ENCODE measurements at regions not wholly inside any gene's neighbourhood (a gene's known extent, or its start where the extent isn't known, plus 50 kb on each side); places are given as distances from the start of the nearest gene placed in this dataset.
"Not testable (repeated sequence)": the region's sequence is repeated elsewhere in the genome, so short reads cannot be mapped to it uniquely, and the experiment has no call there.

DNA sequence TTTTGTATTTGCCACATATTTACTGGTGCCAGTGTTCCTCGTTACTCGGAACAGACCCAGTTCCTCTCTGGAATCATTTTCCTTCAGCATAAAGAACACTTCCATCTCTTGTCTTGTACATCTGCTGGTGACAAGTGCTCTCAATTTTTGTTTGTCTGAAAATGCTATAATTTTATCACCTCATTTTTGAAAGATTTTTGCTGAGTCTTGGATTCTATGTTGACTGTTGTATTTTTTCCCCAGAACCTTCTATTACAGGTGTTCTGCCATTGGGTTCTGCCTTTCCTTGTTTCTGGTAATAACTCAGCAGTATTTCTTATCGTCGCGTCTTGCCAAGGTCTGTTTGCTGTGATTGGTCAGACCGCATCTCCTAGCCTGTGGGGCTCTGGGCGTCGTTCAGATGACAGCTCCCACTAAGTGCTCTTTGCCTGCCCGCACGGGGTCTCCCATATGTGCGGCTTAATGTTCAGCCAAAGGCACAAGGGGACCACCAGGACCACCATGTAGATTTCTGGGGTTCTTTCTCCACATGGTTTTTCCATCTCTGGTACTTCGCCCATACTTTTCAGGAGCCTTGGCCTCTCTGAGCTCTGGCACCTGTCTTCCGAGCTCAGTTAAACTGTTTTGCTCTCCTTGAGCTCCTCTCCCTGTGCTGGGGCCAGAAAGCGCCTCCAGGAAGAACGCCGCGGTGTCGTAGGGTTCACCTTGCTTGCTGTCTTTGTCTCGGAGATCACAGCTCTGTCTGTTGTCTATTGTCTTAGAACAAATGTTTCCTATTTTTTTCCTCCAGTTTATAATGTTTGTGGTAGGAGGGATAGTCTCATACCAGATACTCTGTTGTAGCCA, 80.0 kb downstream of the METRNL start:
- no peak for DNase-seq (ENCODE audit: low read depth in 2 of 2)

DNA sequence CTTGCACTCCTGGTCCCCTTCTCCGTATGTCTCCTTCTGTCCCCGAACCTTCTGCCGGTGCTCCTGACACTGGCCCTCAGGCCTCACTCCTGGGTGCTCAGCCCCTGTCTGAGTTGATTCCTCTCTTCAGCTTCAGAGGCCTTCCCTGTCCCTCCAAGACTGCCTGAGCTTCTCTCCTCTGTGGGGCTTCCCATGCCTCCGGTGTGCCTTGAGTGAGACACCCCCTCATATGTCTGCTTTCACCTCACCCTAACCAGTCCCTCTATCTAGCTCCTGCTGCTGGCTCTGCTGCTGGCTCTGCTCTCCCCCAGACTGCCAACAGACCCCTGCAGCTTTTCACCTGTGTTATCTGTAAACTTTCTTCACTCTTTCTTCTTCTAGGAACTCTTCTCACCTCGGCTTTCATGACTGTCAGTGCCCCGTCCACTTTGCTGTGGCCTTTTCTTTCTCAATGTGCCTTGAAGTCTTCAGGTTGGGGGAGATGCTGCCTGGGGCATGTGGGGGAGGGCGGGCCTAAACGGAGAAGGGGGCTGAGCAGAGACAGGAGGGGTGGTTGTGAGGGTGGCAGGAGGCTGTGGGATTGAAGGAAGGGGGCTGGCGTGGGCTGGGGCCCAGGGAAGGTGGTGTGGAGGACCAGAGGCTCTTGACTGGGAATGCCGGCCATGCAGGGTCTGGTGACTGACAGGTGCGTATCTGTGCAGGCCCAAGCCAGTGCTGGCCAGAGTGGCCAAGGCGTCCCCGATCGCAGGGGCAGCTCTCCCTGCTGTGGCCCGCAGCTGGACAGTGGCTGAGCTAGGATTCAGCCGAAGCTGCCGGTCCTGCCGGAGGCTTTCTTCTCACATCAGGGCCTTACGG, 81.3 kb downstream of the METRNL start:
- no peak for DNase-seq (ENCODE audit: low read depth in 2 of 2)

DNA sequence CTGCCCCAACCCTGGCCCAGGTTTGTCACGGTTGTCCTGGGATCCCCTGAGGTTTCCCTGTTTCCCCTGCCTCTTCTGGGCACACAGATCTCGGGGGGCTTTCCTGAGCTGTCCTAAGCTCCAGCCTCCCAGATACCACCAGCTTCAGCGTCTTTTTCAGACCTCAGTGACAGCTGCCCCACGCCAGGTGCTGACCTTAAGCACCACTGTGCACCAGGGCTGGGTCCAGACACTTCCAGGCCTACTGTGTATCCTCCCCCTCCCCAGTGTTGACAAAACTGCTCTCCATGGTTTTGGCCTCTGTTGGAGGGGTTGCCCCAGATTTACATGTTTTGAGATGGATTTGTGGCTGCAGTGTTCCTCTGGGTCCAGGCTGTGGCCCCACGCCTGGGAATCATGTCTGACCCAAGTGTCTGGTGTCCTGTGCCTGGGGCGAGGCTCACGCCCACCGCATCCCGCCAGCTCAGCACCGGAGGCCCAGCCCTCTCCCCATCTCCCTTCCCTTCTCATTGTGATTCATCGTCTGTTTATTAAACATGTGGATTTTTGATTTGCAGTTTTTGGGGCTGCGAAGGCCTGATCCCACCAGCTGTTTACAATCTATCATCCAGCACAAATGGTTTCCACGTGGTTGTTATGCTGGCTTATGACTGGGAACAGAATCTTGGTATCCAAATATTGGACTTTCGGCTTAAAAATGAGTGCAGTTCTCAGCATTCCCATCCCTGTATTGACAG, 82.1 kb downstream of the METRNL start:
- DNase-seq (ENCODE audit: low read depth in 2 of 2): no peak

DNA sequence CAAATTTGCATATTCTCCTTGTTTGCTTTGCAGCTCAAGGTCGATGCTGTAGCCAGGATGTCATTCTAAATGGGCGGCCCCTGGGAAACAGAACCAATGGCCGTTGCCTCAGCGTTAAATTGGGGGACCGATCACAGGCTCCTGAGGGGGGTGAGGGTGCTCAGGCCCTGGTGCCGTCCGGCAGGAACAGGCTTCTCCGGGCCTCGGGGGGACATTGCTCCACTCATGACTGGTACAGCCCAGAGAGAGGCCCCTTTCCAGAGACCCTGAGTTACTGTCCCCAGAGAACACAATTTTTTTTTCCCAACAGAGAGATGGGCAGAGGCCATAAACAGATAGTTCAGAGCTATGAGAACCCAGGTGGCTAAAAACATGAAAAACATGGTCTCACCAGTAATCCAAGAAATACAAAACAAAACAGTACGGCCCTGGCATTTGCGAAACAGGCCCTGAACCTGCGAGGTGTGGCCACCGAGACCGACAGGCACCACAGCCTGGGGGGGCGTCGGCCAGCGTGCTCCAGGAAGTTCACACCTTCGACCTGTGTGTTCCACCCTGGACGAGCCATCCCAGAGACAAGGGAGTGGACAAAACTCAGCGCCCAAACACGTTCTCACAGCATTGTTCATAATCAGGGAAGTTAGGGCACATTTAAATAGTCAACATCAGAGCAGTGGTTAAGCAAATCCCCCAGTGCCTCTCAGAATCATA, 82.8 kb downstream of the METRNL start:
- no peak for DNase-seq (ENCODE audit: low read depth in 2 of 2)

DNA sequence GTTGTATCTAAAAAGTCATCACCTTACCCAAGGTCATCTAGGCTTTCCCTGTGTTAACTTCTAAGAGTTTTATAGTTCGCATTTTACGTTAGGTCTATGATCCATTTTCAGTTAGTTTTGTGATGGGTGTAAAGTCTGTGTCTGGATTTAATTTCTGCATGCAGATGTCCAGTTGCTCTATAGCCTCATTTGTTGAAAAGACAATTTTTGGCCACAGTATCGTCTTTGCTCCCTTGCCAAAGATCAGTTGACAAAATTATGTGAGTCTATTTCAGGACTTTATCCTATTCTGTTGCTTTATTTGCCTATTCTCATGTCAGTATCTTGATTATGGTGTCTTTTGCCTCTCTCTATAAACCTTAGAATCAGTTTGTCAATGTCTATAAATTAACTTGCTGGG, 85.1 kb downstream of the METRNL start:
- no peak for DNase-seq (ENCODE audit: low read depth in 2 of 2)

DNA sequence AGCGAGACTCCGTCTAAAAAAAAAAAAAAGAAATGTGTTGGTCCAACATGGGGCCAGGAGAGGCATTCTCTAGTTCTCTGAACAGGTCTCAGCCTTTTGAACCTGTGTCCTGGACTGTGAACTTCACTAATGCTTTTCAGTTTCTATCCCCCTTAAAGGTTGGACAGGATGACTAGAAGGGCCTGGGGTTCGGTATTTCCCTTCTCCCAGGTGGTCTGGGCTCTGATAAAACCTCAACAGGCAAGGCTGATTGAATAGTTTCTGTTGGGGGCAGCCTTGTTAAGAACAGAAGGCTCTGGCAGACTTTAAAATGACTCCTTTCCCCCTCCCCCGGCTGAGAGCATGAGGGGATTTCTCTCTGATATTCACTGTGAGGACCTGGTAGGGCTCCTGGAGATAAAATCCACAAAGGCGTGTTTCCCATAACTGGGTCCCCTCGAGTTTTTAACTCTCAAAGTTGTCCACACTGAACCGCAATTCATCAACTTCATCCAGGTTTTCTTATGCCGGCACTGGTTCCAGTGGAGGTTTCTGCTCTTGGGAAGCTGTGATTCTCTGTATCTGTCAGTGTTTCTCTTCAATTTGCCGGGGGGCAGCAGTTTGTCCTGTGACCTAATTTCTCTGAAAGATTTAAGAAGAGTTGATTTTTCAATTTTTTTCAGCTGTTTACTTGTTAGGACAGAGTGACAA, 91.3 kb downstream of the METRNL start:
- DNase-seq (ENCODE audit: low read depth in 2 of 2): no peak

DNA sequence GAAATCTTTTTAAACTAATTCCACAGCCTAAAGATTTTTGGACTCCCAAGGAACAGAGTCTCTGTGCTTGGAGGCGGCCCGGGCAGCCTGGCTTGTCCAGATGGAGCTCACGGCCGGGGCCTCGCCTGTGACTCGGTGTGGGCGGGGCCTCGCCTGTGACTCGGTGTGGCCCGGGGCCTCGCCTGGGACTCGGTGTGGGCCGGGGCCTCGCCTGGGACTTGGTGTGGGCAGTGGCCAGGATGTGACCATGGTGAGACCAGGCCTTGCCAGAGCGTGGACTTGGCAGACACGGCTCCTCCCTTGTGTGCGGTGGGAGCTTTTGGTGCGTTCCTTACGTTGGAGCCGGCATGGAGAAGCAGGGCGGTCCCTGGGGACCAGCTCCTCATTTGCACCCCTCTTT, 92.3 kb downstream of the METRNL start:
- no peak for DNase-seq (ENCODE audit: low read depth in 2 of 2)

DNA sequence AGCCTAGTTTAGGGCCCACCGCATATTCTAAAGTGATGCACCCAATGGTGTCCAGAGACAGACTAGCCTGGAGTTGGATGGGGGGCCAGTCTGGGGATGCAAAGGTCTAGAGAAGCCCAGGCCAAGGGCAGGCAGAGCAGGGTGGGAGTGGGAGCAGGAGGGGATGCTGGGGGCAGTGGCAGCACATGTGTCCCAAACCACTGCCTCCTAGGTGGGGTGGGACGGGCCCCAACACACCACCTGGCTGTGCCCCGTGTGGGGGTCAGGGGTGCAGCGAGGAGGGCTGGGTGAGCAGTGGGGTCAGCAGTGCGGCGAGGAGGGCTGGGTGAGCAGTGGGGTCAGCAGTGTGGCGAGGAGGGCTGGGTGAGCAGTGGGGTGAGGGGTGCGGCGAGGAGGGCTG, 92.7 kb downstream of the METRNL start:
- DNase-seq (ENCODE audit: low read depth in 2 of 2): not testable (repeated sequence)

DNA sequence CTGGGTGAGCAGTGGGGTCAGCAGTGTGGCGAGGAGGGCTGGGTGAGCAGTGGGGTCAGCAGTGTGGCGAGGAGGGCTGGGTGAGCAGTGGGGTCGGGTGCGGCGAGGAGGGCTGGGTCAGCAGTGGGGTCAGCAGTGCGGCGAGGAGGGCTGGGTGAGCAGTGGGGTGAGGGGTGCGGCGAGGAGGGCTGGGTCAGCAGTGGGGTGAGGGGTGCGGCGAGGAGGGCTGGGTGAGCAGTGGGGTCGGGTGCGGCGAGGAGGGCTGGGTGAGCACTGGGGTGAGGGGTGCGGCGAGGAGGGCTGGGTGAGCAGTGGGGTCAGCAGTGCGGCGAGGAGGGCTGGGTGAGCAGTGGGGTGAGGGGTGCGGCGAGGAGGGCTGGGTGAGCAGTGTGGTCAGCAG, 93.2 kb downstream of the METRNL start:
- not testable (repeated sequence) for DNase-seq (ENCODE audit: low read depth in 2 of 2)

DNA sequence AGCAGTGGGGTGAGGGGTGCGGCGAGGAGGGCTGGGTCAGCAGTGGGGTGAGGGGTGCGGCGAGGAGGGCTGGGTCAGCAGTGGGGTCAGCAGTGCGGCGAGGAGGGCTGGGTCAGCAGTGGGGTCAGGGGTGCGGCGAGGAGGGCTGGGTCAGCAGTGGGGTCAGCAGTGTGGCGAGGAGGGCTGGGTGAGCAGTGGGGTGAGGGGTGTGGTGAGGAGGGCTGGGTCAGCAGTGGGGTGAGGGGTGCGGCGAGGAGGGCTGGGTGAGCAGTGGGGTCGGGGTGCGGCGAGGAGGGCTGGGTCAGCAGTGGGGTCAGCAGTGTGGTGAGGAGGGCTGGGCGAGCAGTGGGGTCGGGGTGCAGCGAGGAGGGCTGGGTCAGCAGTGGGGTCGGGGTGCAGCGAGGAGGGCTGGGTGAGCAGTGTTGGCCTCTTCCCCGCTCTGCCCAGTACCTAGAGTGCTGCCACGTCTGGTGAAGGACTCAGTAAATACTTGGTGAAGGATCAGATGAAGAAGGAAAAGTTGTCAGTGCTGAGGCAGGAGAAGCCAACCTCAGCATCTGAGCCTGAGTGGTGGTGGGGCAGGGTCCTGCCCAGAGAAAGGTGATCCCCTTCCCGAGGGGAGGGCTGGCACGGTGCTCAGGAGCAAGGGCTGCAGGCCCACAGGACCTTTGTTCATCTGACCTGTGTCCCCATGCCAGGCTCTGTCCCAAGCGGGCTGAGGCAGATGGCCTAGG, 93.9 kb downstream of the METRNL start:
- not testable (repeated sequence) for DNase-seq (ENCODE audit: low read depth in 2 of 2)

DNA sequence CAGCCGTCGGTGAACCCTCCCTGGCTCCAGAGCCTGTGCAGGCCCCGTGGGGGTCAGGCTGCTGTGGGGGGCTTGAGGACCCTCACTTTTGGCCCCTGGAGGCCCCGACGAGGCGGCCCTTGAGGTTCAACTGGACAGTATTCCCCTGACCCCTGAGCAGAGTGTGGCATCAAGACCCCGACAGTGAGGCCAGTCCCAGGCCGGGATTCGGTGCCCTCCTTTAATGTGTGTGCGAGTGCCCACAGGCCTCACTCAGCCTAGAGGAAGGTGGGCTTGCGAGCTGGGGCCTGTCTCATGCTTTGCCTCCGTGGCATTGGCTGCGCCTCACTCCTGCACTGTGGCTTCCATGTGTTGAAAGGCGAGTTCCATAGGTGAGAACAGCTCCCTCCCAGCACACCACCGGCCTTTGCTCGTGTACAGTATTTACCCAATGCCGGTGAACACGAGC, 94.5 kb downstream of the METRNL start:
- no peak for DNase-seq (ENCODE audit: low read depth in 2 of 2)

DNA sequence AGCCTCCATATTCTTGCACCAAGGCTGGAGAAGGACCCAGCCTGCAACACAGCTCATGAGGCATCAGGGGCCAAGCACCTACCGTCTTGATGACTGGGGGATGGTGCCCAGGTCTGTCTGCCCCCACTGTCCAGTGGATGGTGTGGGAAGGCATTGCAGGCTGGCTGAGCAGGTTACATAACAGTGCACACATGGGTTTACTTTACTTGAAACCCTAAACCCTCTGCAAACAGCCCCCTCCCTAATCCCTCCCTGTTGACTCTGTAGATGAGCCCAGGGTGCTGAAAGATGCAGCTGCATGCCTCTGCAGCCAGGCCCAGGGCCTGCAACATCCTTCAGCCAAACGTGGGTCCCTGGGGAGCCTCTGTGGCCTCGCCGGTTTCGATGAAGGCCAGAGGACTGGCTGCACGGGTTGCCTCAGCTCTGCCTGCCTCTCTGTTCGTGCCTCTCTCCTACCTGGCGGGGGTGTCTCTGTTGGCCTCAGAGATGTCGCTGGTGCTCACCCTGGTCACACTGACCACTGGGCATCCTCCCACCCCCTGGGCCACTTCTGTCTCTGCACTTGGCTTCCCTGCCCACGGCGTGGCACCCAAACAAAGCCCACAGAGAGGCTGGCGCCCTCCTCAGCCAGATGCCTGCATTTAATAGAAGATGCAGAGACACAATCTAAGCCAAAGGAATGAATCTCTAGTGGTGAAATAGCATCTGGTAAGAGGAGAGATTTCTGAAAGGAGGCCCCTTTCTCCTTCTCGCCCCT, 95.1 kb downstream of the METRNL start:
- no peak for DNase-seq (ENCODE audit: low read depth in 2 of 2)

DNA sequence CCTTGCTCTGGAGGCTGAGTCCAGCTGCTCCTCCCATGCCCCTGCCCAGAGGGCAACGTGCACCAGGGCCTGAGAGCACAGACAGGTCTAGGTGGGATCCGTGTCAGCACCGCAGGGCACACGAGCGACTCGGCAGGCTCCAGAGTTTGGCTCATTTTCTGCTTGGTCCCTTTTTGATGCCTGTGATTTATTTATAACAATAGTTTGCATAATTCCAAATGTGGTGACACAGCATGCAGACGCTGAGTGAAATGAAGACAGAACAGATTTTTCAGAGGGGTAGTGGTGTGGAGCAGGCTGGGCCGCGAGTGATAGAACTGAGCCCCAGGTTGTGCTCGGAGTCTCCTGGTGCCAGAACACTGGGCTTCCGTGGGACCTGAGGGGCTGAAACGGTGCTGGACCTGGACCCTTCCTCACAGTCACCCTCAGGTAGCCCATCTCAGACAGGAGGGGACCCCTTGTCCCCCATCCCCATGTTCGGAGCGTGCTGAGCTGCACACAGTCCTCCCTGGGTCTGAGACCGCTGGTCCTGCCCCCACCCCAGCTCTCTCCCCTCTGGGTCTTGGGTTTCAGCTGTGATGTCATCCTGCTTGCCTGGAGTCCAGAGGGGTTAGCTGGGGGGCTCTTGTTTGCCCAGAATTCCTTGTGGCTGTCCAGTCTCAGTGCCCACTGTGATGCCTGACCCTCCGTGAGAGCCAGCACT, 95.9 kb downstream of the METRNL start:
- DNase-seq (ENCODE audit: low read depth in 2 of 2): no peak

DNA sequence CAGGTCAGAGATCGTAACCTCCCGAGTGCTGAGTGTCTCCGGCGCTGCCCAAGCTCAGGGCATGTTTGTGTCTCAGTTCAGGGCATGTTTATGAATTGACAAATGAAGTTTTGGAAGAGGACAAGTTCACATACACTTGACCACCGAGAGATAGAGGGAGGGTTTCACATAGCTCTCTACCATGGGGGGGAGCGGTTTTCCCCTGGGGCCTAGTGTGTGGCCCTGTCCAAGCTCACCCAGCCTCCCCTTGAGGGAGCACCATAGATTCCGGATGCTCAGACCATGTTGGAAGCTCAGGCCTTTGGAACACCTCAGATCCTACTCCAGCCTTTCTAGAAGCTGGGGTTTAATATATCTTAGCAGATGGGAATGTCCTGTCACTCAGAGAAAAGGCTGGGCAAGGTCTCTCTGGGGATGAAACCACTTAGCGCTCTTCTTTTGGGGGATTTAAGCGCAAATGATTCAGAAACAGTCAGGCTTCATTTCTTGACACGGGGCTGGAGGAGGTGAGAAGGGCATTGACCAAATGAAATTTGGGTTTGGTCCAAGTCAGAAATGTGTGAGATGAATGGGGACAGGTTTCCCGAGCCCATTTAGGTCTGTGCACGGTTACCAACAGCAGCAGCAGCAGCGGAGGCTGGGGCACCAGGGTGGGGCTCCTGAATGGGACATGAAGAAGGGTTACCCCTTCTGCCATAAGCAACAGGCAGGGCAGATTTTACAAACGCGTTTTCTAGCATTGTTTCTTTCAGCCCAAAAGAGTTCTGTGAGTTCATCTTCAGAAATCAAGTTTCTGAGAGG, 96.6 kb downstream of the METRNL start:
- no peak for DNase-seq (ENCODE audit: low read depth in 2 of 2)

DNA sequence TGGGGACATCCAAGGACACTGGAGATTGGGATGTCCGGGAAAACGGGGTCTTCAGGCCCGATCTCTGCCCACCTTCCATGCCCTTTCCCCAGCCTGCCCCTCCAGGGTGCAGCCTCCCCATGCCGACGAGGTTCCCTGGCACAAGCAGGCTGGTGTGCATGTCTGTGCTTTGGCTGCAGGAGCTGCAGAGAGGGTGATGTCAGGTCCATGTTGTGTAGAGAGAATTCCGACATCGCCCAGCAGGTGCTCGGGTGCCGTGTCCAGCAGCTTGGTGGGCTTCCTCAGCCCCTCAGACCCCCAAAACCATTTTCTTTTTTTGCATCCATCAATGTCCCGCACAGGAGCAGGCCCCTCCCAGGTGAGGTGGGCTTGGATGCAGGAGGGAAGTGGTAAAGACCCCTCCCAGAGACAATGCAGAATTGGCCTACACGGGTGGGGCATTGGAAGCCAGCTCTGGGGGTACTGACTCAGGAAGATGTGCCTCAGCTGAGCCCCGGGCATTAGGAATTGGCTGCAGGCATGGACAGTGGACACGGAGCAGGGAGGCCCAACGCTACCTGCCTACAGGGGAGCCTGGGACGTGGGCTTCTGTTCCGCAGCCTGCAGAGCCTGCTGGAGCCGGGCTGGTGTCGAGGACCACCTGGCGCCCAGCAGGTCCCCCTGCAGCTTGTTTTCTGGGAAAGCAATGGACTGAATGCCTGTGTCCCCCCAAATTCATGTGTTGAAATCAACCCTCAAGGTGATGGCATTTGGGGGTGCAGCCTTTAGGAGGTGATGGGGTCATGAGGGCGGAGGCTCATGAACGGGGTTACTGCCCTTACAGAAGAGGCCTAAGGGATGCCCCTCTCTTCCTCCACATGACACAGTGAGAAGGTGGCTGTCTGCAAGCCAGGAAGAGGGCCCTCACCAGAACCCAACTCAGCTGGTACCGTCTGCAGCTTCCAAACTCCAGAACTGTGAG, 97.5 kb downstream of the METRNL start:
- no peak for DNase-seq (ENCODE audit: low read depth in 2 of 2)

DNA sequence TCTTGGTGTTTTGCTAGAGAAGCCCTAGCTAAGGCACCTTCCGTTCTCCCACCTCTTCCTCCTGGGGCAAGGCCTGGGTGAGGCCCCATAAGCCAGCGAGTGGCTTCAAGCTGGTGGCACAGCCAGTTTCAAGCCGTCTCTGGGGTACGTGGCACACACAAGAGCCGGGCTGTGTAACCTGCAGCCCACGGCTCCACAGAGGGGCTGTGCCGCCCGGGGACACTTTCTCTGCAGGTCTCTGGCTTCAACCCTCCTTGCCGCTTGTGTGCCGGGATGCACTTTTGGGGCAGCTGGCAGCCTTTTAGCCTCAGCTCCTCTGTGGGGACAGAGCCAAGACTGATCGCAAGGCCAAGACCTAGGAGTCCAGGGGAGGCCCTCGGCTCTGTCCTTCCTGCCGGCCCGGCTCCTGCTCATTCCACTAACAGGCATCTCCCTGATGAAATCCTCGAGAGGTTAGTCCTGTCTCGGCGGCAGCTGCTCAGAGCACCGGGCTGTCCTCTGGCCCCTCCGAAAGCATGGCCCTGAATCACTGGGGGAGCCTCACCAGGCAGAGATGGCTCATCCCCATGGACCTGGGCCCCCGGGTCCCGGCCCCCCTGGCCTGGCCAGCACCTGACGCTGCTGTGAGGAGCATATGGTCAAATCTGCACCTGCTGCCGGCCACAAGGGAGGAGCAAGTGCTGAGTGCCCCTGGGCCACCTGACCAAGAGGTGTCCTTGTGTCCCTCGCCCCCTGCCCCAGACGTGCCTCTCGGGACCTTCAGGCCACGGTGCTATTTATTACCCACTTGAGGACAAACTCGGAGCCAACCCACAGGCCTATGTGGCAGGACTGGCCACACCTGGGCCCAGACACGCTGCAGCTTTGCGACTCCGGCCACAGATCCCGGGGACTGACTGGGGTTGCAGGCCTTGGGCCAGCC, 98.5 kb downstream of the METRNL start:
- no peak for DNase-seq (ENCODE audit: low read depth in 2 of 2)
